HG03520 (cell line): ENCODE measurements at regions not wholly inside any gene's neighbourhood (a gene's known extent, or its start where the extent isn't known, plus 50 kb on each side); places are given as distances from the start of the nearest gene placed in this dataset.
"Not testable (repeated sequence)": the region's sequence is repeated elsewhere in the genome, so short reads cannot be mapped to it uniquely, and the experiment has no call there.

Experiments used
- ATAC-seq: cut with Tn5 transposase; IDR thresholded peaks from one replicate; pipeline ENCODE4 v1.9.1; 2021; ENCODE audit warnings: mild to moderate bottlenecking, moderate library complexity; ENCODE audit not compliant: unreplicated experiment

GRCh38 chr1:194372266-194372665 lies 1185.9 kb upstream of the B3GALT2 start:
- ATAC-seq, result no peak

- ATAC-seq, result no peak
Measured at GRCh38 chr1:194369622-194370021, 1183.2 kb upstream of the B3GALT2 start.

DNA sequence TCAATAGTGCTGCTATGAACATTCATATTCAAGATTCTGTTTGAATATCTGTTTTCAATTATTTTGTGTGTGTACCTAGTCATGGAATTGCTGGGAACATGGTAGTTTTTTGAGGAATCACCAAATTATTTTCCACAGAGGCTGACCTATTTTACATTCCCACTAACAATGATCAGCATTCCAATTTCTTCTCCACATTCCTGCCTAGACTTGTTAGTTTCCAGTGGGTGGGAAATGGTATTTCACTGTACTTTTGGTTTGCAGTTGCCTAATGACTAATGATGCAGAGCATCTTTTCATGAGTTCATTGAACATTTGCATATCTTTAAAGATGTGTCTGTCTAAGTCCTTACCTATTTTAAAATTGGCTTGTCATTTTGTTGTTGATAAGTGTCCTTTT lies 1182.6 kb upstream of the B3GALT2 start:
- no peak for ATAC-seq

DNA sequence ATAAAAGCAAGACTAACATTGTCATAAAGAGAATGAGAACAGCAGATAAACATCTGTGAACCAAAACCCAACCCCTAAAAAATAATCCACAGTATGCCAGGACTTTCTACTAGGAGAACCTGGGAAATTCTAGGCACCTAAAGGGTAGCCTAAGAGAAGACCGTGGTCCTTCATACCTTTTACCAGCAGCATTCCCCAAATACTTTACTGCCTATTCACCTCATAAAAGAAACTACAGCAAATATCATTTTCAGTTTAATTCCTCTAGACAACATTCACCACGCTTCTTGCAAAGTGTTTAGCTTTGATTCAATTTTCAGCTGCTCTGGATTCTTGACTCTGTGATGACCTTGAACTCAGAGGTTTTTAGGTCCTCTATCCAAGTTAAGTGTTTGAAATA lies 1180.7 kb upstream of the B3GALT2 start:
- ATAC-seq, result no peak

GRCh38 chr1:194366705-194367104 lies 1180.3 kb upstream of the B3GALT2 start:
- ATAC-seq, result no peak

- no peak for ATAC-seq
Measured at GRCh38 chr1:194362327-194362726, 1175.9 kb upstream of the B3GALT2 start.

DNA sequence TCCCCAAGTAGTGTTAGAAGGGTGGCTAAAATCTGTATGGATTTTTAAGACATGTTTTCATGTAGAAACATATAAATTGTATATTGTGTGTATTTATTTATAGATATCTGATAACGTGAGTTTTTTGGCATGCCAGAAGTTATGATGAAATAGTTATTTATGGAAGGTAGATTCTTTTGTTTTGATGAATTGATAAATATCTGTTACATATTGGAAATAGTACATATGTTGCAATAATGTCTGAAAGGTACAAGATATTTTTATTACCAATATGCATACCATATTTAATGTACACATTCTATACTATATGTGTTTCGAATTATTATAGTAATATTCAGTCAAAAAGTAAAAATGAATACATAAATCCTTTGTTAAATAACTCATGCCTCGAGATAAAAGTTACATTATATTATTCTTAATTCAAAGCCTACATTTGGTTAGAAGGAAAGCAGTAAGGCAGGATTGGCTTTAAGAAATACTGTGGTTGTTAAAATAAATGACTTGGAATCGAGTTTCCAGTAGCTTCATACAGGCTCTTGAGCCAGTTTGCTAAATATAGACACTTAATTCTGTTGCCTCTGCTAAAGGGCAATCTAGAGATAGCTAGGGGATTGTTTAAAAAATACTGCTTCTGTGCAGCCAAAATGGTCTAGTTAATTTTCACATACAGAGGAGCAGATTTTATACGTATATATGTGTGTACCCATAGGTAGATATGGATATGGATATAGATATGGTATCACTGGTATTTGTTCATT lies 1175.1 kb upstream of the B3GALT2 start:
- ATAC-seq, result no peak

- ATAC-seq, result no peak
Measured at GRCh38 chr1:194358208-194358581, 1171.8 kb upstream of the B3GALT2 start.

GRCh38 chr1:194357573-194358207 lies 1171.3 kb upstream of the B3GALT2 start:
- ATAC-seq, result not testable (repeated sequence)

DNA sequence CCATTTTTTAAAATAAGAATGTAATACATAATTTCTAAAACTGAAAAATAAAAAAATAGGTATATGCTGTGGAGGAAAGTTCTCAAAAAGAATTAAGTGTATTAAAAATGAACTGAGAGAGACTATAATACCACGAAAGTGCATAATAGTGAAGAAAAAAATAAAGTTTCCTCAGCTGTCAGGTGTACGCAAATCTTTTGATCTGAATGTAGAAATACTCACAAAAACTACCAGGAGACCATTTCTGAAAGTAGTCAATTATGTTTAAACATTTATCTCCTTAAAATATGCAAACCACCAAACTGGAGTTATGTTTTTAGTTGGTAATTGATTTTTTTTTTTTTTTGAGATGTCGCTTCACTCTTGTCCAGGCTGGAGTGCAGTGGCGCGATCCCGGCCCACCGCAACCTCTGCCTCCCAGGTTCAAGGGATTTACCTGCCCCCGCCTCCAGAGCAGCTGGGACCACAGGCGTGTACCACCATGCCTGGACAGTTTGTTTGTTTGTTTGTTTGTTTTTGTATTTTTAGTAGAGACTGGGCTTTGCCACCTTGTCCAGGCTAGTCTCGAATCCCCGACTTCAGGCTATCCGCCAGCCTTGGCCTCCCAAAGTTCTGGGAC lies 1169.2 kb upstream of the B3GALT2 start:
- no peak for ATAC-seq

GRCh38 chr1:194353121-194353520 lies 1166.7 kb upstream of the B3GALT2 start:
- ATAC-seq, result no peak

GRCh38 chr1:194347200-194347599 lies 1160.8 kb upstream of the B3GALT2 start:
- ATAC-seq, result no peak

DNA sequence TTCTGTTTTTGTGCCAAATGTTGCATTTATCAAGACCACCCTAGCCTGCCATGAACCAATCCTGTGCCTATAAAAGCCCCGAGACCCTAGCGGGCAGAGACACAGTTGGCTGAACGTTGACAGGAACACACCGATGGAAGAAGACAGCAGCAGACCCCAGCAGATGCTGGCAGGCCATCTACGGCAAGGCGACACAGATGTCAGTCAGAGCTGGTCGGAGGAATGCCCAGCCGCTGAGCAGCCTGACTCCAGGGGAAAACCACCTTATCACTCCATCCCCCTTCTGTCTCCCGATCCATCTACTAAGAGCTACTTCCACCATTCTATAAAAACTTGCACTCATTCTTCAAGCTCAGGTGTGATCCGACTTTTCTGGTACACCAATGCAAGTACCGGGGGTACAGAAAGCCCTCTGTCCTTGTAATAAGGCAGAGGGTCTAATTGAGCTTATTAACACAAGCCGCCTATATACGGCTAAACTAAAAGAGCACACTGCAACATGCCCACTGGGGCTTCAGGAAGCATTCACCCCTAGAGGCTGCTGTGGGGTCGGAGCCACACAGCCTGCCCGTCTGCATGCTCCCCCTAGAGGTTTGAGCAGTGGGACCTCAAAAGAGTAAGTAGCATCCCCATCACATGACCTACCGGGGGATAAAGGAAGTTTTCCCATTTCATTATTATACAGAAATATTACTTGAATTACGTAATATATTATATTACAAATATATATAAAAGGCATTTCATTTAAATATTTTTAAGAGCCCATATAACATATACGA lies 1156.3 kb upstream of the B3GALT2 start:
- no peak for ATAC-seq

DNA sequence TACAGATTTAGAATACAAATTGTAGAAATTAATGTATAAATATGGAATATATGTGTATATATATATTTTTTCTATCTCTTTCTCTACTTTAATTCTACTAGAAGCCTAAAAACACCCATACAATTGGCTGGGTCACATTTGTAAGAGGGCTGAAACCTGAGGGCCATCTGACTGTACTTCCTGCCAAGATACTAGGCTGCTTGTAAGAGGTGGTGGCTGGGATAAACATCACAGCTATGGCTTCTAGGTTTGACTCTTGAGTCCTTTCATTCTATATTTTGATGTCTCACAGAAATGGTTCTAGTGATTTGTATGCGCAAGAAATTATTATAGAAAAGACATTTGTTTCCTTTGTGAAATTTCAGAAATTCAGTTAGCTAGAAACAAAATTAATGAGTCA lies 1155.2 kb upstream of the B3GALT2 start:
- no peak for ATAC-seq

- no peak for ATAC-seq
Measured at GRCh38 chr1:194339471-194339870, 1153.1 kb upstream of the B3GALT2 start.

GRCh38 chr1:194338241-194338948 lies 1152.0 kb upstream of the B3GALT2 start:
- peak; percentile 44 for ATAC-seq

- ATAC-seq, result no peak
Measured at GRCh38 chr1:194333240-194333639, 1146.8 kb upstream of the B3GALT2 start.

DNA sequence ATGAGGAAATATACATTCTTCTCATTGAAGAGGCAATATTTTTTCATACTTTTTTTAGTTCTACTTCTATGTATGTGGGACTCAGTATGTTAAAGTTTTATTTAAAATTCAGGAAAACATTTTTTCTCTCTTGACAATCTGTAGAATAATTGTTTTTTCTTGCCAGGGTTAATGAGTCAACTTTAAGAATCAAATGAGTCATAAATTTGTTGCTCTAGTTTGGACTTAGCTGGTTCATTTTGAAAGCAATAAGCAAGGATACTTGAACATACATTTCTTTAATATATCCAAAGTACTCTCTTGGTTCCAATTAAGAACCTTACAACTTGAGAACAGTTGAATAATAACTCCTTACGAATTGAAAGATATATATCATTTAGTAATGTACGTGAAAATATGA lies 1145.3 kb upstream of the B3GALT2 start:
- ATAC-seq, result no peak

DNA sequence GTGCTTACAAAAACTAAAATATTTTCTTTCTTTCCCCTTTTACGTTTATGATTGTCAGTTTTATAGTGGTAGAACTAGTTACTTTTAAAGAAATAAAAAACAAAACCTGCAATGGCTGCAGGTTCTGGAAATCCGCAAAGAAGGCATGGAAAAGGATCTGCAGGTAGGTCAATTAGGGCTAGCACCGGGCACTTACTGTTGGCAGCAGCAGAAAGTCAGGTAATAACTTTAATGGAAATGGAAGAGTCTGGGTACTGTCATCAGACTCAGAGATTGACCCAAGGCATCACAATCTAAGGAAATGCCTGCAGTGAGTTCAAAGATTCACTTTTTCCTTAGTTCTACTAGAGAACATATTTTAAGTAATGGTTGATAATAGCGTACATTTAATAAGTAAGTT lies 1136.3 kb upstream of the B3GALT2 start:
- no peak for ATAC-seq

DNA sequence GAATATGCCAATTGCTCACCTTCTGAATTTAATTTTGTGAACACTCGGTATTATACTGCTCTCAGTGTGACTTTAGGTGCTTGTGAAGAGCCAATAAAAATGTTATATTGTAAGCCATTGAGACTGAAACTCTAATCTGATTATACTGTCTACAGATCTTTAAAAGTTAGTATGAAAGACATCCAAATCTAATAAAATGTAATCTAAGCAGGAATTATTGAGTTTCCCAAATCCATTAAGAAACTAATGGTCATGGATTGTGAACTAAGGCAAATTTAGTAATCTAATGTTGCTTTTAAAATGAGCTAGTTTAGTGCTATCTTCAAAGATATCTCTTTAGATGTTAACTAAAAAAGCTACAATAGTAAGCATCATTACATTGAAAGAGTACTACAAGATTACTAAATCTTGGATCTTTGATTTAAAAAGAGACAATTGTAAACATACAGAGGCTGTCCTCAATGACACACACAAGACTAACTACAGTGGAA lies 1132.4 kb upstream of the B3GALT2 start:
- no peak for ATAC-seq

DNA sequence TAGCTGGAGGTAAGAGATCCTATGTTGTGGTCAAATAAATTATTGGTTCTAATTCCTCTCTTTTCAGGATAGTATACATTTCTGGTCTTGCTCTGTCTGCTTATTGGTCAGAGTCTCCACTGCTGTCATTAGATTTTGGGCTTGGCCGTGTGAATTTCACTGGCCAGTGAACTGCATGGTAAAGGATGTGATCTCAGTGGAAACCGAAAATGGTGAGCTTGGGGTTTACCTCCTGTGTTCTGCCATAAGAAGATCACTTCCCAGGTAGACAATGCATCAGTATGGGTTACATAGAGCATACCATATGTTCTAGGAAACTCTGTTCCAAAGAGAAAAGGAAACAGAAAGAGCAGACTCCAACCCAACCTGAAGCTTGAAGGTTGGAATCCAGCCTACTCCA lies 1123.3 kb upstream of the B3GALT2 start:
- ATAC-seq, result no peak
